ENCODE measurements at regions not wholly inside any gene's neighbourhood (a gene's known extent, or its start where the extent isn't known, plus 50 kb on each side); places are given as distances from the start of the nearest gene placed in this dataset.

- Histone ChIP-seq H3K36me3 (ENCODE audit: insufficient read depth, low read length) (no peaks in the 10 kb centered on the region), H4K20me1 (ENCODE audit: insufficient read depth, low read length) (no peaks in the 10 kb centered on the region), H2AFZ (ENCODE audit: low read length) (no peak overlapping the region), H3F3A (ENCODE audit: insufficient read depth, low read length) (no peaks in the 10 kb centered on the region), H3K9me3 (ENCODE audit: low read length) (no peaks in the 10 kb centered on the region), H3K9me2 (ENCODE audit: low read depth, low read length) (no peaks in the 10 kb centered on the region), H3K4me2 (ENCODE audit: low read length) (no peak overlapping the region), H3K27me3 (ENCODE audit: insufficient read depth, low read length) (no peaks in the 10 kb centered on the region), H3K9ac (ENCODE audit: low read length) (no peak overlapping the region), H3K4me1 (ENCODE audit: insufficient read depth, low read length, severe bottlenecking) (no peaks in the 10 kb centered on the region), H3K4me3 (ENCODE audit: low read depth, low read length, poor library complexity, severe bottlenecking) (no peak overlapping the region), H3K79me2 (ENCODE audit: insufficient read depth, low read length) (no peaks in the 10 kb centered on the region), H3K27ac (ENCODE audit: low read depth, low read length, poor library complexity, severe bottlenecking) (no peak overlapping the region)
- TF ChIP-seq EZH2 (IDR thresholded peaks at IDR 0.05; ENCODE audit: borderline replicate concordance, low read length) = no peak
- TF ChIP-seq, protein P1, sequence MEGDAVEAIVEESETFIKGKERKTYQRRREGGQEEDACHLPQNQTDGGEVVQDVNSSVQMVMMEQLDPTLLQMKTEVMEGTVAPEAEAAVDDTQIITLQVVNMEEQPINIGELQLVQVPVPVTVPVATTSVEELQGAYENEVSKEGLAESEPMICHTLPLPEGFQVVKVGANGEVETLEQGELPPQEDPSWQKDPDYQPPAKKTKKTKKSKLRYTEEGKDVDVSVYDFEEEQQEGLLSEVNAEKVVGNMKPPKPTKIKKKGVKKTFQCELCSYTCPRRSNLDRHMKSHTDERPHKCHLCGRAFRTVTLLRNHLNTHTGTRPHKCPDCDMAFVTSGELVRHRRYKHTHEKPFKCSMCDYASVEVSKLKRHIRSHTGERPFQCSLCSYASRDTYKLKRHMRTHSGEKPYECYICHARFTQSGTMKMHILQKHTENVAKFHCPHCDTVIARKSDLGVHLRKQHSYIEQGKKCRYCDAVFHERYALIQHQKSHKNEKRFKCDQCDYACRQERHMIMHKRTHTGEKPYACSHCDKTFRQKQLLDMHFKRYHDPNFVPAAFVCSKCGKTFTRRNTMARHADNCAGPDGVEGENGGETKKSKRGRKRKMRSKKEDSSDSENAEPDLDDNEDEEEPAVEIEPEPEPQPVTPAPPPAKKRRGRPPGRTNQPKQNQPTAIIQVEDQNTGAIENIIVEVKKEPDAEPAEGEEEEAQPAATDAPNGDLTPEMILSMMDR (IDR thresholded peaks at IDR 0.05; ENCODE audit: low read length) = no peak
These were observed 221.2 kb downstream of the CLIC5 start for GRCh38 chr6:45794465-45794864.

- no peak overlapping the region for H3K4me3 ChIP-seq (ENCODE audit: low read depth, low read length, poor library complexity, severe bottlenecking)
- no peaks in the 10 kb centered on the region for H3K36me3 ChIP-seq (ENCODE audit: insufficient read depth, low read length)
- no peaks in the 10 kb centered on the region for H3K79me2 ChIP-seq (ENCODE audit: insufficient read depth, low read length)
- H2AFZ ChIP-seq (ENCODE audit: low read length) = no peak overlapping the region
- H3K9me3 ChIP-seq (ENCODE audit: low read length) = no peaks in the 10 kb centered on the region
- no peak overlapping the region for H3K4me2 ChIP-seq (ENCODE audit: low read length)
- no peak overlapping the region for H3K9ac ChIP-seq (ENCODE audit: low read length)
- H3K27ac ChIP-seq (ENCODE audit: low read depth, low read length, poor library complexity, severe bottlenecking) = no peak overlapping the region
- H4K20me1 ChIP-seq (ENCODE audit: insufficient read depth, low read length) = no peaks in the 10 kb centered on the region
- no peaks in the 10 kb centered on the region for H3F3A ChIP-seq (ENCODE audit: insufficient read depth, low read length)
- 0 out of 2 replicates have a peak, but pooled peaks cover 3% of the 10 kb centered on the region for H3K27me3 ChIP-seq (ENCODE audit: insufficient read depth, low read length)
- no peak for TF ChIP-seq EZH2 (IDR thresholded peaks at IDR 0.05; ENCODE audit: borderline replicate concordance, low read length)
- TF ChIP-seq, protein P1 (IDR thresholded peaks at IDR 0.05; ENCODE audit: low read length) = no peak
- H3K4me1 ChIP-seq (ENCODE audit: insufficient read depth, low read length, severe bottlenecking) = no peaks in the 10 kb centered on the region
- H3K9me2 ChIP-seq (ENCODE audit: low read depth, low read length) = no peaks in the 10 kb centered on the region
These were observed 224.2 kb downstream of the CLIC5 start for GRCh38 chr6:45791211-45792168.

DNA sequence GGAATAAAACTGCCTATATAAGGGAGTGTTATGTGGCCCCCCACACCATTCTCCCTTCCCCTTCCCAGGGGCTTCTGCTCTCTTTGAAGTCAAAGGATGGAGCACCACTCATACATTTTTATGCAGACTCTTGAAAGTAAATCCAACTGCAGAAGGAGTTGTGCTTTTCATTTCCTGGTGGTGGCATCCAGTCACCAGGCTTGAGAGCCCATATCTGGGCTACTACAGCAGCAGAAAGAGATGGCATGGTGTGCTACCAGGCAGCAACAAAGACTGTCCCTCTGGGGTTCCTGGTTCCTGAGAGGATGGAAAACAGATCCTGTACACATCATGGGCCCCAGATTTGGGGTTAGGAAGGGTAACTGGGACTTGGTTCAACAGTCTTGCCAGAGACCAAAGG lies 226.4 kb downstream of the CLIC5 start:
- H3F3A ChIP-seq (ENCODE audit: insufficient read depth, low read length) = no peaks in the 10 kb centered on the region
- no peak overlapping the region for H3K27ac ChIP-seq (ENCODE audit: low read depth, low read length, poor library complexity, severe bottlenecking)
- TF ChIP-seq EZH2 (IDR thresholded peaks at IDR 0.05; ENCODE audit: borderline replicate concordance, low read length) = no peak
- TF ChIP-seq, protein P1 (IDR thresholded peaks at IDR 0.05; ENCODE audit: low read length) = no peak
- no peaks in the 10 kb centered on the region for H3K9me2 ChIP-seq (ENCODE audit: low read depth, low read length)
- H3K79me2 ChIP-seq (ENCODE audit: insufficient read depth, low read length) = no peaks in the 10 kb centered on the region
- H2AFZ ChIP-seq (ENCODE audit: low read length) = no peak overlapping the region
- no peaks in the 10 kb centered on the region for H3K9me3 ChIP-seq (ENCODE audit: low read length)
- no peaks in the 10 kb centered on the region for H3K36me3 ChIP-seq (ENCODE audit: insufficient read depth, low read length)
- H3K4me2 ChIP-seq (ENCODE audit: low read length) = no peak overlapping the region
- no peaks in the 10 kb centered on the region for H4K20me1 ChIP-seq (ENCODE audit: insufficient read depth, low read length)
- H3K9ac ChIP-seq (ENCODE audit: low read length) = no peak overlapping the region
- 0 out of 2 replicates have a peak, but pooled peaks cover 3% of the 10 kb centered on the region for H3K27me3 ChIP-seq (ENCODE audit: insufficient read depth, low read length)
- H3K4me1 ChIP-seq (ENCODE audit: insufficient read depth, low read length, severe bottlenecking) = no peaks in the 10 kb centered on the region
- H3K4me3 ChIP-seq (ENCODE audit: low read depth, low read length, poor library complexity, severe bottlenecking) = no peak overlapping the region
